CD4-positive, CD25-positive, alpha-beta regulatory T cell (primary cell): ENCODE measurements at regions not wholly inside any gene's neighbourhood (a gene's known extent, or its start where the extent isn't known, plus 50 kb on each side); places are given as distances from the start of the nearest gene placed in this dataset.
"Not testable (repeated sequence)": the region's sequence is repeated elsewhere in the genome, so short reads cannot be mapped to it uniquely, and the experiment has no call there.

ENCODE experiments used
- ATAC-seq, 2 donors: fragments of 150-1000 bp; cut with Tn5 transposase; one replicate each; pipeline ENCODE4 v1.10.0; 2021; ENCODE audit warnings: low read depth in 2 of 2, moderate number of reproducible peaks in 2 of 2, moderate library complexity in 1 of 2
- DNase-seq, 3 donors: peaks; one replicate each; pipeline versions ENCODE4 v3.0.0 to v3.0.0-alpha.2; 2012 to 2022; ENCODE audit warnings: mixed read lengths in 1 of 3
- H3K27ac ChIP-seq: one replicate; pipeline ENCODE4 v1.7.0; 2013; ENCODE audit warnings: mild to moderate bottlenecking, low read length; ENCODE audit not compliant: insufficient read depth, poor library complexity, severe bottlenecking
- H3K27me3 ChIP-seq: one replicate; pipeline ENCODE4 v1.7.0; 2013; ENCODE audit warnings: low read length; ENCODE audit not compliant: control insufficient read depth, insufficient read depth
- H3K36me3 ChIP-seq: one replicate; pipeline ENCODE4 v1.7.0; 2013; ENCODE audit warnings: mild to moderate bottlenecking, low read length, moderate library complexity; ENCODE audit not compliant: control insufficient read depth, insufficient read depth
- H3K4me1 ChIP-seq: 2 replicates; pipeline ENCODE4 v1.7.0; 2013; ENCODE audit warnings: mild to moderate bottlenecking, low read length; ENCODE audit not compliant: insufficient read depth, control insufficient read depth, poor library complexity, severe bottlenecking
- H3K4me3 ChIP-seq: one replicate; pipeline ENCODE4 v1.7.0; 2013; ENCODE audit warnings: low read depth, mild to moderate bottlenecking, low read length, moderate library complexity
- H3K9me3 ChIP-seq, 2 experiments: 1 replicate in 1 of 2; 2 replicates in 1 of 2; pipeline ENCODE4 v1.7.0; 2013; ENCODE audit warnings: low read length in 2 of 2, mild to moderate bottlenecking in 1 of 2, moderate library complexity in 1 of 2; ENCODE audit not compliant: control insufficient read depth in 2 of 2
- H3K27ac Mint-ChIP-seq, 3 donors: one replicate each; pipeline ENCODE4 v1.8.0; 2020 to 2022; ENCODE audit warnings: mild to moderate bottlenecking in 3 of 3, mixed read lengths in 3 of 3, moderate library complexity in 2 of 3
- H3K27me3 Mint-ChIP-seq: one replicate; pipeline ENCODE4 v1.8.0; 2022; ENCODE audit warnings: mild to moderate bottlenecking, mixed read lengths
- H3K36me3 Mint-ChIP-seq: one replicate; pipeline ENCODE4 v1.8.0; 2020; ENCODE audit warnings: mixed read lengths
- H3K4me1 Mint-ChIP-seq, 4 donors: one replicate each; pipeline ENCODE4 v1.8.0; 2020 to 2022; ENCODE audit warnings: mixed read lengths in 4 of 4, mild to moderate bottlenecking in 1 of 4
- H3K4me3 Mint-ChIP-seq, 4 donors: one replicate each; pipeline ENCODE4 v1.8.0; 2020 to 2022; ENCODE audit warnings: mild to moderate bottlenecking in 4 of 4, mixed read lengths in 4 of 4, moderate library complexity in 3 of 4
- H3K9me3 Mint-ChIP-seq, 7 donors: one replicate each; pipeline ENCODE4 v1.8.0; 2020 to 2022; ENCODE audit warnings: mixed read lengths in 7 of 7, mild to moderate bottlenecking in 3 of 7, moderate library complexity in 2 of 7

DNA sequence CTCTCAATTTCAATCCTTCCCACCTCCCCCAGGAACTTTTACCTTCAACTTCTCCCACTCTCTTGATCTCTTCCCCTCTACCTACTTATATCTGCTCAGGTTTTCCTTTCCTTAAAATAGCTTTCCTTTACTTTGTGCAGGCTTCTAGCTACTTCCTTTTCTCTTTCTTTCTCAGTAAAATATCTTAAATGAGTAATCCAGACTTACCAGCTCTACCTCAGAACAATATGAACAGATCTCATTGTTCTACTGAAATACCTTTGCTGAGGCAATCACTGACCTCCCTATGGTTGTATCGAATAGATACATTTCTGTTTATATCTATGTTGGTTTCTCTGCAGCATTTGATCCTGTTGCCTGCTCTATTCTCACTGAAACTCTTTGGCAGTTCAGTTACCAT lies 86.7 kb upstream of the WDR44 start:
- Histone ChIP-seq H3K27me3 (no peaks in the 10 kb centered on the region), H3K4me3 (no peak overlapping the region), H3K4me1 (no peaks in the 10 kb centered on the region), H3K9me3 (no peaks in the 10 kb centered on the region), H3K36me3 (no peaks in the 10 kb centered on the region), H3K27ac (no peak overlapping the region)
- Mint-ChIP-seq H3K9me3 (no peaks in the 10 kb centered on the region), H3K36me3 (no peaks in the 10 kb centered on the region), H3K27ac (no peak overlapping the region), H3K4me3 (no peak overlapping the region), H3K27me3 (no peaks in the 10 kb centered on the region), H3K4me1 (no peaks in the 10 kb centered on the region)
- ATAC-seq (no peak), DNase-seq (no peak)

DNA sequence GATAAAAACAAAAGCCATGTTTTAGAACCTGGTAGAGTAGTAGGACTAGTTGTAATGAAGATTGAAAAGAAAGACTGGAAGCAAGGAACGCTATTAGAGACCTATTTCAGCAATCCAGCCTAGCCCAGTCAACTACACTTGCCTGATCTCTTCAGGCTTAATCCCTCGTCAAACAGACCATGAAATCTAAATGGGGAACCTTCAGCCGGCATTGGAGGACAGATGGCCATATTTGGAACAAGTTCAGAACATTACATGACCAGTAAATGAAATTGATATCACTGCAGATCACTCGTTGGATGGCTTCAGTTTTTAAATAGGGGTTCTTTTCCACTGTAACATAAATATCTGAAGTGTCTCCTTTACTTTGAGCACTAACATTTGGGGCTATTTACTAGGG lies 84.8 kb upstream of the WDR44 start:
- H3K27me3 Mint-ChIP-seq, result no peaks in the 10 kb centered on the region
- no peak for DNase-seq
- ATAC-seq, result no peak
- H3K27ac Mint-ChIP-seq, result no peak overlapping the region
- Histone ChIP-seq H3K36me3 (no peaks in the 10 kb centered on the region), H3K27ac (no peak overlapping the region), H3K4me1 (no peaks in the 10 kb centered on the region), H3K9me3 (no peaks in the 10 kb centered on the region), H3K4me3 (no peak overlapping the region), H3K27me3 (no peaks in the 10 kb centered on the region)
- H3K4me3 Mint-ChIP-seq, result no peak overlapping the region
- H3K36me3 Mint-ChIP-seq, result no peaks in the 10 kb centered on the region
- H3K9me3 Mint-ChIP-seq, result no peaks in the 10 kb centered on the region
- H3K4me1 Mint-ChIP-seq, result no peaks in the 10 kb centered on the region

DNA sequence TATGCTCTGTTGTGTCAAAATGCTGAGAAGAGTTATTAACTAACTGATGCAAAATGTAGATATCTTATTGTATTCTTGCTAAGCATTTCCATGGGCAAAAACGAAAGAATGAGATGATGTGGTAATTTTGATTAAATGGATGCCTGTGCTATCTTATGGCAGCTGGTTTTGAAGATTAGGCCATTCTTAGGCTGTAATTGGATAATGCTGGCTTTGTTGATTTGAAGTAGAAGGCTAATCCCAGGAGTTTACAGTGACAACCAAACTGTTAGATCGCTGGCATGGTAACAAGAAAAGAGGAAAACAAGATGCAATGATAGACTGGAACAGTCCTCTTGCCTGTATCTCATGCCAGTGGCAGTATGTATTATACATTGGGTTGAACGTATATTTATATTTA lies 74.1 kb upstream of the WDR44 start:
- H3K4me3 ChIP-seq, result no peak overlapping the region
- no peak overlapping the region for H3K27ac ChIP-seq
- no peaks in the 10 kb centered on the region for H3K9me3 ChIP-seq
- Mint-ChIP-seq H3K36me3 (no peaks in the 10 kb centered on the region), H3K4me1 (no peaks in the 10 kb centered on the region), H3K27ac (no peak overlapping the region), H3K4me3 (no peak overlapping the region), H3K27me3 (no peaks in the 10 kb centered on the region), H3K9me3 (peaks cover 0 to 3% (median 0%) of the 10 kb centered on the region in 7 donors)
- no peaks in the 10 kb centered on the region for H3K4me1 ChIP-seq
- DNase-seq, result no peak
- H3K36me3 ChIP-seq, result no peaks in the 10 kb centered on the region
- ATAC-seq, result no peak
- H3K27me3 ChIP-seq, result no peaks in the 10 kb centered on the region

DNA sequence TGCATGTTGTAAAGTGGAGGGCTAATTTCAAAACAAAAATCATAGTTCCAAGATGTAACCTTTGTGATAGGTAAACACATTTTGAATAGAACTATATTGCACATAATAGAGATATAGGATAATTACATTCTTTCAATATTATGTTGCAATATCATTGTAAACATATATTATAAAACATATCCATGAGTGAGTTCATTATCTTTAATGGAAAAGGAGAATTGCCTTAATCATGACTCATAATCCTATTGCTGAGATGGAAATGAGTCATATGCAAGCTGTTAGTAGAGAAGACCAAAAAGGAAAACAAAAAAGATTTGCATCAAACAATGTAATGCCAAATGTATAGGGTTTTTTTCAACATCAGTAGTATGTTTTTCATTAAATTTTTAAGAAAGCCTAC lies 73.7 kb upstream of the WDR44 start:
- Histone ChIP-seq H3K4me1 (no peaks in the 10 kb centered on the region), H3K4me3 (no peak overlapping the region), H3K27me3 (no peaks in the 10 kb centered on the region), H3K9me3 (no peaks in the 10 kb centered on the region), H3K36me3 (no peaks in the 10 kb centered on the region), H3K27ac (no peak overlapping the region)
- H3K4me3 Mint-ChIP-seq, result no peak overlapping the region
- no peaks in the 10 kb centered on the region for H3K27me3 Mint-ChIP-seq
- H3K36me3 Mint-ChIP-seq, result no peaks in the 10 kb centered on the region
- H3K27ac Mint-ChIP-seq, result no peak overlapping the region
- DNase-seq (no peak), ATAC-seq (no peak)
- H3K4me1 Mint-ChIP-seq, result no peaks in the 10 kb centered on the region
- H3K9me3 Mint-ChIP-seq, result no peaks in the 10 kb centered on the region

DNA sequence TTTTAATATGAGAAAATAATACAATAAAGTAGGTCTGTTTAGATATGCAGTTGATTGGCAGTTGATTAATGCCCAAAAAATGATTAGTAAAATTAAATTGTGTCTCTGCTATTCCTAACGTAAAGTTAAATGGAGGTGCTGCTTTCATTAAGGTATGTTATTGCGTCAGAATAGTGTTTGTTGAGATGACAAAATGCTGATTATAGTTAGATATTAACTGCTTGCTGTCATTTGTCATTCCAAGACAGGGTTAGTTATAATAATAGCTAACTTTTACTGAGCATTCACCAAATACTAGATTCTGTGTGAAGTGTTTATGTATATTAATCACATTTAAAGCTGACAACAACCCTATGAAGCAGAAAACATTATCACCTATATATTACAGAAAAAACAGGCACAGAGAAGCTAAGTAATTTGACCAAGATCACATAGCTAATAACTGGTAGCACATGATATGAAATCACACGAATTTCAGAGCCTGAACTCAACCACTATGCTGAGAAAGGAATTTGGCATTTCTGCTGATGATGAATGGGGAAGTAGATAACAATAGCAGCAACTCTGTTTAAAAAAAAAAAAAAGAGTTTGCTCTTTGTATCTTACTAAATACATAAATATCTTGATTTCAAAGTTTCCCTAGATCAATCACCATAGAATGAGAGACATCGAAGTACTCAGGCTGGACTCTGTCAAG lies 59.7 kb upstream of the WDR44 start:
- DNase-seq (no peak), ATAC-seq (no peak)
- no peaks in the 10 kb centered on the region for H3K36me3 Mint-ChIP-seq
- Histone ChIP-seq H3K27ac (no peak overlapping the region), H3K27me3 (no peaks in the 10 kb centered on the region), H3K9me3 (no peaks in the 10 kb centered on the region), H3K4me1 (no peaks in the 10 kb centered on the region), H3K36me3 (no peaks in the 10 kb centered on the region), H3K4me3 (no peak overlapping the region)
- no peaks in the 10 kb centered on the region for H3K9me3 Mint-ChIP-seq
- no peak overlapping the region for H3K4me3 Mint-ChIP-seq
- H3K27me3 Mint-ChIP-seq, result peaks cover 5% of the 10 kb centered on the region
- no peak overlapping the region for H3K27ac Mint-ChIP-seq
- H3K4me1 Mint-ChIP-seq, result no peaks in the 10 kb centered on the region

DNA sequence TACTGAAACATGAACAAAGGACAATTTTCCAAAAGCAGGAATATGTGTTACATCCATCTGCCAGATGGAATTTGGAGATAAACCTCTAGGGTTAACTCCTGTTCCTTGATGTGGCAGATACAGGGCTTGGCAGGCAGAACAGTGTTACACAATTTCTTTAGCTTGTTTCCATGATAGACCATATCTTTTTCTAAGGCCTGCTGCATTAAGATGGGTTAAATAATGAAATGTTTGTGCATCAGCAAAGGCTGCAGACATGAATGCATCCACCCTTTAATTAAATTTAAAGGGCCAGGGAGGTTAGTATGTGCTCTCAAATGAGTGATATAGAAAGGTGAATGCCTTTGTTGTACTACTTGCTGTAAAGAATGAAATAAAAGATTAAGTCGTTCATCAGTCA lies 50.1 kb upstream of the WDR44 start:
- not testable (repeated sequence) for DNase-seq, H3K27me3 Mint-ChIP-seq, H3K36me3 Mint-ChIP-seq, H3K27ac Mint-ChIP-seq, H3K4me1 ChIP-seq, H3K9me3 Mint-ChIP-seq, H3K4me3 Mint-ChIP-seq, H3K4me1 Mint-ChIP-seq, H3K36me3 ChIP-seq, H3K4me3 ChIP-seq, H3K9me3 ChIP-seq, H3K27ac ChIP-seq, ATAC-seq, H3K27me3 ChIP-seq
